Neural cell (in vitro differentiated cells): ENCODE measurements at regions not wholly inside any gene's neighbourhood (a gene's known extent, or its start where the extent isn't known, plus 50 kb on each side); places are given as distances from the start of the nearest gene placed in this dataset.

ENCODE experiments used
- SMC3 ChIP-seq: fragments of 450-650 bp; conservative IDR thresholded peaks from 2 replicates; pipeline ENCODE4 v1.6.1; 2014; ENCODE audit warnings: antibody characterized with exemption, mild to moderate bottlenecking, moderate library complexity; ENCODE audit not compliant: poor library complexity
- TAF1 ChIP-seq: IDR thresholded peaks from 2 replicates; pipeline ENCODE4 v1.6.1; 2012; ENCODE audit warnings: low read depth
- TF ChIP-seq, protein P1 (sequence below): fragments of 450-650 bp; IDR thresholded peaks from 2 replicates; pipeline ENCODE4 v1.5.1; 2014; ENCODE audit warnings: antibody characterized with exemption, mild to moderate bottlenecking, moderate library complexity; ENCODE audit not compliant: poor library complexity, severe bottlenecking
- TF ChIP-seq, protein P2 (sequence below): IDR thresholded peaks from 2 replicates; pipeline ENCODE4 v1.6.1; 2012; ENCODE audit warnings: borderline replicate concordance

DNA sequence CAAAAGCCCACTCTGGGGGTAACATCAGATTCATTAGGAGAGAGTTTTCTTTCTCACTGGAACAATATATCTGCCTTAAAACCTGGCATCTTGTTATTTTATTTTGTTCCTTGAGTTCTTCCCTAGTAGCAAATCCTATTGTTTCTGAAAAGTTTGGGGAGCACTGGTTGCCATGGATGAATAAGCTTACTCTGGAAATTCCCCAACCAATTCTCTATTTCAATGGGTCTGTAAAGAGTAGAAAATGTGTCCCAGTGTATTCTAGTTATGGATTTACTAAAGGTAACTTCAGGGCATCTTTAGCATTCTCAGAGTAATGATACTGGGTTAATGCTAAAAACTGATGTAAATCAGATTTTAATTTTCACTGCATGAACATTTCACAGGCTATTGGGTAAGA, 94.2 kb upstream of the S1PR3 start:
- TF ChIP-seq SMC3 (no peak), TAF1 (no peak)
- TF ChIP-seq, protein P1, sequence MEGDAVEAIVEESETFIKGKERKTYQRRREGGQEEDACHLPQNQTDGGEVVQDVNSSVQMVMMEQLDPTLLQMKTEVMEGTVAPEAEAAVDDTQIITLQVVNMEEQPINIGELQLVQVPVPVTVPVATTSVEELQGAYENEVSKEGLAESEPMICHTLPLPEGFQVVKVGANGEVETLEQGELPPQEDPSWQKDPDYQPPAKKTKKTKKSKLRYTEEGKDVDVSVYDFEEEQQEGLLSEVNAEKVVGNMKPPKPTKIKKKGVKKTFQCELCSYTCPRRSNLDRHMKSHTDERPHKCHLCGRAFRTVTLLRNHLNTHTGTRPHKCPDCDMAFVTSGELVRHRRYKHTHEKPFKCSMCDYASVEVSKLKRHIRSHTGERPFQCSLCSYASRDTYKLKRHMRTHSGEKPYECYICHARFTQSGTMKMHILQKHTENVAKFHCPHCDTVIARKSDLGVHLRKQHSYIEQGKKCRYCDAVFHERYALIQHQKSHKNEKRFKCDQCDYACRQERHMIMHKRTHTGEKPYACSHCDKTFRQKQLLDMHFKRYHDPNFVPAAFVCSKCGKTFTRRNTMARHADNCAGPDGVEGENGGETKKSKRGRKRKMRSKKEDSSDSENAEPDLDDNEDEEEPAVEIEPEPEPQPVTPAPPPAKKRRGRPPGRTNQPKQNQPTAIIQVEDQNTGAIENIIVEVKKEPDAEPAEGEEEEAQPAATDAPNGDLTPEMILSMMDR = no peak
- TF ChIP-seq, protein P2, sequence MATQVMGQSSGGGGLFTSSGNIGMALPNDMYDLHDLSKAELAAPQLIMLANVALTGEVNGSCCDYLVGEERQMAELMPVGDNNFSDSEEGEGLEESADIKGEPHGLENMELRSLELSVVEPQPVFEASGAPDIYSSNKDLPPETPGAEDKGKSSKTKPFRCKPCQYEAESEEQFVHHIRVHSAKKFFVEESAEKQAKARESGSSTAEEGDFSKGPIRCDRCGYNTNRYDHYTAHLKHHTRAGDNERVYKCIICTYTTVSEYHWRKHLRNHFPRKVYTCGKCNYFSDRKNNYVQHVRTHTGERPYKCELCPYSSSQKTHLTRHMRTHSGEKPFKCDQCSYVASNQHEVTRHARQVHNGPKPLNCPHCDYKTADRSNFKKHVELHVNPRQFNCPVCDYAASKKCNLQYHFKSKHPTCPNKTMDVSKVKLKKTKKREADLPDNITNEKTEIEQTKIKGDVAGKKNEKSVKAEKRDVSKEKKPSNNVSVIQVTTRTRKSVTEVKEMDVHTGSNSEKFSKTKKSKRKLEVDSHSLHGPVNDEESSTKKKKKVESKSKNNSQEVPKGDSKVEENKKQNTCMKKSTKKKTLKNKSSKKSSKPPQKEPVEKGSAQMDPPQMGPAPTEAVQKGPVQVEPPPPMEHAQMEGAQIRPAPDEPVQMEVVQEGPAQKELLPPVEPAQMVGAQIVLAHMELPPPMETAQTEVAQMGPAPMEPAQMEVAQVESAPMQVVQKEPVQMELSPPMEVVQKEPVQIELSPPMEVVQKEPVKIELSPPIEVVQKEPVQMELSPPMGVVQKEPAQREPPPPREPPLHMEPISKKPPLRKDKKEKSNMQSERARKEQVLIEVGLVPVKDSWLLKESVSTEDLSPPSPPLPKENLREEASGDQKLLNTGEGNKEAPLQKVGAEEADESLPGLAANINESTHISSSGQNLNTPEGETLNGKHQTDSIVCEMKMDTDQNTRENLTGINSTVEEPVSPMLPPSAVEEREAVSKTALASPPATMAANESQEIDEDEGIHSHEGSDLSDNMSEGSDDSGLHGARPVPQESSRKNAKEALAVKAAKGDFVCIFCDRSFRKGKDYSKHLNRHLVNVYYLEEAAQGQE = no peak
